ENCODE measurements at regions not wholly inside any gene's neighbourhood (a gene's known extent, or its start where the extent isn't known, plus 50 kb on each side); places are given as distances from the start of the nearest gene placed in this dataset.

DNA sequence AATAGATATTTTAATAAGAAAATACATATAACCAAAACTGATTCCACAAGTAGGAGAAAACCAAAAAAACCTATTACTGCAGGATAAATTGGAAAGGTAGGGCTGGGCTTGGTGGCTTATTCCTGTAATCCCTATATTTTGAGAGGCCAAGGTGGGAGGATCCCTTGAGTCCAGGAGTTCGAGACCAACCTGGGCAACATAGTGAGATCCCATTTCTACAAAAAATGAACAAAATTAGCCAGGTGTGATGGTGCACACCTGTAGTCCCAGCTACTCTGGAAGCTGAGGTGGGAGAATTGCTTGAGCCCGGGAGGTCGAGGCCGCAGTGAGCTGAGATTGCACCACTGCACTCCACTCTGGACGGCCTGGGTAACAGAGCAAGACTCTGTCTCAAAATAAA, 189.2 kb upstream of the IER5L start:
- TF ChIP-seq, protein P1, sequence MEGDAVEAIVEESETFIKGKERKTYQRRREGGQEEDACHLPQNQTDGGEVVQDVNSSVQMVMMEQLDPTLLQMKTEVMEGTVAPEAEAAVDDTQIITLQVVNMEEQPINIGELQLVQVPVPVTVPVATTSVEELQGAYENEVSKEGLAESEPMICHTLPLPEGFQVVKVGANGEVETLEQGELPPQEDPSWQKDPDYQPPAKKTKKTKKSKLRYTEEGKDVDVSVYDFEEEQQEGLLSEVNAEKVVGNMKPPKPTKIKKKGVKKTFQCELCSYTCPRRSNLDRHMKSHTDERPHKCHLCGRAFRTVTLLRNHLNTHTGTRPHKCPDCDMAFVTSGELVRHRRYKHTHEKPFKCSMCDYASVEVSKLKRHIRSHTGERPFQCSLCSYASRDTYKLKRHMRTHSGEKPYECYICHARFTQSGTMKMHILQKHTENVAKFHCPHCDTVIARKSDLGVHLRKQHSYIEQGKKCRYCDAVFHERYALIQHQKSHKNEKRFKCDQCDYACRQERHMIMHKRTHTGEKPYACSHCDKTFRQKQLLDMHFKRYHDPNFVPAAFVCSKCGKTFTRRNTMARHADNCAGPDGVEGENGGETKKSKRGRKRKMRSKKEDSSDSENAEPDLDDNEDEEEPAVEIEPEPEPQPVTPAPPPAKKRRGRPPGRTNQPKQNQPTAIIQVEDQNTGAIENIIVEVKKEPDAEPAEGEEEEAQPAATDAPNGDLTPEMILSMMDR (IDR thresholded peaks at IDR 0.05) = no peak
- TF ChIP-seq POLR2A (IDR thresholded peaks at IDR 0.05) = no peak
